Activated CD8-positive, alpha-beta memory T cell treated with anti-CD3 and anti-CD28 coated beads, Interleukin-2, amount 50 U/mL, for 48 hours (primary cell): ENCODE measurements at regions not wholly inside any gene's neighbourhood (a gene's known extent, or its start where the extent isn't known, plus 50 kb on each side); places are given as distances from the start of the nearest gene placed in this dataset.

Experiments
- DNase-seq: peaks from one replicate; pipeline ENCODE4 v3.0.0-alpha.2; 2020

- DNase-seq, result no peak
These were observed 124.6 kb upstream of the BCL2L14 start for GRCh38 chr12:11946161-11946560.

GRCh38 chr12:11947213-11947612 is 123.5 kb upstream of the BCL2L14 start:
- no peak for DNase-seq

GRCh38 chr12:11949738-11950411 is 120.9 kb upstream of the BCL2L14 start:
- DNase-seq, result no peak

- no peak for DNase-seq
These were observed 119.5 kb upstream of the BCL2L14 start for GRCh38 chr12:11951209-11951608.

GRCh38 chr12:11953523-11953922 is 117.2 kb upstream of the BCL2L14 start:
- no peak for DNase-seq

GRCh38 chr12:11954181-11954580 is 116.6 kb upstream of the BCL2L14 start:
- no peak for DNase-seq

- DNase-seq, result no peak
These were observed 112.3 kb upstream of the BCL2L14 start for GRCh38 chr12:11958221-11959091.

- DNase-seq, result no peak
These were observed 111.5 kb upstream of the BCL2L14 start for GRCh38 chr12:11959117-11959823.

GRCh38 chr12:11960646-11961045 is 110.1 kb upstream of the BCL2L14 start:
- no peak for DNase-seq

GRCh38 chr12:11961686-11962085 is 109.1 kb upstream of the BCL2L14 start:
- DNase-seq, result no peak

GRCh38 chr12:11962860-11963259 is 107.9 kb upstream of the BCL2L14 start:
- no peak for DNase-seq

GRCh38 chr12:11963841-11964471 is 106.8 kb upstream of the BCL2L14 start:
- no peak for DNase-seq

- no peak for DNase-seq
These were observed 105.4 kb upstream of the BCL2L14 start for GRCh38 chr12:11965258-11965910.

- no peak for DNase-seq
These were observed 103.2 kb upstream of the BCL2L14 start for GRCh38 chr12:11967376-11968047.

- DNase-seq, result no peak
These were observed 102.7 kb upstream of the BCL2L14 start for GRCh38 chr12:11968048-11968383.

- no peak for DNase-seq
These were observed 102.2 kb upstream of the BCL2L14 start for GRCh38 chr12:11968516-11968915.

- DNase-seq, result no peak
These were observed 101.1 kb upstream of the BCL2L14 start for GRCh38 chr12:11969437-11970154.

GRCh38 chr12:11970155-11970520 is 100.6 kb upstream of the BCL2L14 start:
- no peak for DNase-seq

- DNase-seq, result no peak
These were observed 97.3 kb upstream of the BCL2L14 start for GRCh38 chr12:11973396-11973795.

- DNase-seq, result no peak
These were observed 94.7 kb upstream of the BCL2L14 start for GRCh38 chr12:11976005-11976404.

- no peak for DNase-seq
These were observed 91.9 kb upstream of the BCL2L14 start for GRCh38 chr12:11978726-11979384.
